ENCODE measurements at regions not wholly inside any gene's neighbourhood (a gene's known extent, or its start where the extent isn't known, plus 50 kb on each side); places are given as distances from the start of the nearest gene placed in this dataset.

DNA sequence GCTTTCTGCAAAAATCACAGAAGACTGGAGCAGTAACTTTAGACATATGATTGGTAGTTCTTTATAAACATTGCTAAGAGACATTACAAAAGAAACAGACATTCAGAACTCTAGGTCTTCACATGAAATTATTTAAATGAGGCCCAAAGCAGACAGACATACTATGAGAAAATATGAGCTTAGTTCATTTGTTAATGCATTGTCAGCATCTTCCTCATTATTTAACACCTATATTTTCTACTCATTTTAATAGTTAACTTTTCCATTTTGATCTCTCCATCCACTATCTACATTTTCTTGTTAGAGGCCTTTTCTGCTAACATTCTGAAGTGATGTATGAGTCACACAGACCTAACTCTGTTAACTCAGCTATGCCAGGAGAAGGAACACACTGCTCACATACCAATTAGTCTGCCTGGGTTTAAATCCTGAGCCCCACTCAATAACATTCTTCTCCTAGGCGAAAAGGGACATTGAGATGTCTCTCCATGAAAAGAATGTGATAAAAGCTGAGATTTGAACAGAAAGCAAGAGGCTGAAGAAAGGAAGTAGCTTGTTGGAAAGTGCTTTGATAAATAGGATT lies 400.3 kb upstream of the PKDCC start:
- no peak for DNase-seq (ENCODE audit: low read depth)
- TF ChIP-seq, protein P1, sequence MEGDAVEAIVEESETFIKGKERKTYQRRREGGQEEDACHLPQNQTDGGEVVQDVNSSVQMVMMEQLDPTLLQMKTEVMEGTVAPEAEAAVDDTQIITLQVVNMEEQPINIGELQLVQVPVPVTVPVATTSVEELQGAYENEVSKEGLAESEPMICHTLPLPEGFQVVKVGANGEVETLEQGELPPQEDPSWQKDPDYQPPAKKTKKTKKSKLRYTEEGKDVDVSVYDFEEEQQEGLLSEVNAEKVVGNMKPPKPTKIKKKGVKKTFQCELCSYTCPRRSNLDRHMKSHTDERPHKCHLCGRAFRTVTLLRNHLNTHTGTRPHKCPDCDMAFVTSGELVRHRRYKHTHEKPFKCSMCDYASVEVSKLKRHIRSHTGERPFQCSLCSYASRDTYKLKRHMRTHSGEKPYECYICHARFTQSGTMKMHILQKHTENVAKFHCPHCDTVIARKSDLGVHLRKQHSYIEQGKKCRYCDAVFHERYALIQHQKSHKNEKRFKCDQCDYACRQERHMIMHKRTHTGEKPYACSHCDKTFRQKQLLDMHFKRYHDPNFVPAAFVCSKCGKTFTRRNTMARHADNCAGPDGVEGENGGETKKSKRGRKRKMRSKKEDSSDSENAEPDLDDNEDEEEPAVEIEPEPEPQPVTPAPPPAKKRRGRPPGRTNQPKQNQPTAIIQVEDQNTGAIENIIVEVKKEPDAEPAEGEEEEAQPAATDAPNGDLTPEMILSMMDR (IDR thresholded peaks at IDR 0.05; ENCODE audit: insufficient read depth, low read depth, low read length): no peak

DNA sequence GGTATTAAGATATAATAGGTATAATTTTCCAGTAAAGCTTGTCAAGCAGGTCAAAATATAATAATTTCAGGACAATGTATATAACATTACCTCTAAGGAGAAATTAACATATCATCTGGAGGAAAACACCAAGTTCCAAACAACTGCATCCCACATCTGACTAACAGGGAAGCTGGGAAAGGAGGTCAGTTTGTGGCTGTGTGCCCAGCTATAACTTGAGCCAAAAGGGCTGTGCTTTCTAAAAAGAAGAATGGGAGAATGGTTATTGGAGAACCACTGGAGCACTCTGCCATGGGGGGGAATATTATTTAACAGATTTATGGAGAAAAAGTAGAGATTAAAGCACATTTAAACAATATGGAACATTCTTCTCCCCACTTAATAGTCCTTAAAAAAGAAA lies 390.6 kb upstream of the PKDCC start:
- no peak overlapping the region for H3K4me3 ChIP-seq (ENCODE audit: low read depth, low read length)
- no peak for DNase-seq (ENCODE audit: low read depth)
- TF ChIP-seq, protein P1 (IDR thresholded peaks at IDR 0.05; ENCODE audit: insufficient read depth, low read depth, low read length): no peak

More for the DNA sequence above, 400.3 kb upstream of the PKDCC start:
- H3K4me3 ChIP-seq (ENCODE audit: low read depth, low read length): no peak overlapping the region

DNA sequence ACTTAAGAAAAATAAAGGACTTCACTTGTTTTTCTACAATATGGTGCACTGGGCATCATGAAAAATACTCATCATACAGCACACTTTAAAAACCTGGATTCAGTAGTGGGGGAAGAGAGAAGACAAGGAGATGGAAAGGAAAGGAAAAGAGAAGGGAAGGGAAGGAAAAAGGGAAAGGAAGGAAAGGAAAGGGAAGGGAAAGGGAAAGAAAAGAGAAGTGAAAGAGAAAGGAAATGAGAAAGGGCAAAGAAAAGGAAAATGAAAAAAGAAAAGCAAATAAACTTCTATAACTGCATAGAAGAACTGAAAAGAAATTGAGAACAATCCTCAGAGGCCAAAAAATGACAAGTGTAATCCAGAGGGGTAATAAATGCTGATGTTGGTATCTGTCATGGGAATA lies 388.1 kb upstream of the PKDCC start:
- H3K4me3 ChIP-seq (ENCODE audit: low read depth, low read length): no peak overlapping the region
- DNase-seq (ENCODE audit: low read depth): no peak
- TF ChIP-seq, protein P1 (IDR thresholded peaks at IDR 0.05; ENCODE audit: insufficient read depth, low read depth, low read length): no peak

DNA sequence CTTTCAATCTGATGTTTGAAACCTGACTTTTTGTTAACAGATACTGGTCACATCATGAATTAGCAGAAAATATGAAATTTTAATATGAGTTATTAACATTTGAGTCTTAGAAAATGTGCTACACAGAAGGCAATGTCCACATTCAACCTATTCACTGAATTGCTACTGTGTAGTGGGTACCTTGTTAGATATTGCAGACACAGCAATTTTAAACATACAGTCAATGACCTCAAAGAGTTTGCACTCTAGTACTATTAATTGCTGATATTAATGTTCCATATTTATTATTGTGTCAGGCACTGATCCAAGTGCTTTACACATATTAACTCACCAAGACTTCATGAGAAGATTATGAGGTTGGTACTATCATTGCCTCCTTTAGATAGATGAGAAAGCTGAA lies 385.4 kb upstream of the PKDCC start:
- TF ChIP-seq, protein P1 (IDR thresholded peaks at IDR 0.05; ENCODE audit: insufficient read depth, low read depth, low read length): no peak
- DNase-seq (ENCODE audit: low read depth): no peak

DNA sequence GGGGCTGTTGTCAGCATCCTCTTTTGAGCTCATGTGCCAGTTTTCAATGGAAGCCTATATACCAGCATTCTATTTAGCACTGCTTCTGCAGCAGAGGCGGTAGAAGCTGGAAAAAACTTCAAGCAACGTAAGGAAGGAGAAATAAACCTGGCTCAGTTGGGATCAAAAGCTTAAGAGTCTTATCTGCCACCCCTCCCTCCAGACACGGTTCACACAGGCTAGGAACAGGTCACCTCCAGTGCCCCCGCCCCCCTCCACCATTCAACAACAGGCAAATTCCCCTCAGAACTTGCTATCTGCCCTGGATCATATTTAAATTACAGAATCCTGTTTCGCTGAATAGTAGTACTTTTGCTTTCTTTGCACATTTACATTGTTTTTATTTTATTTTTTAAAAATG lies 384.8 kb upstream of the PKDCC start:
- no peak for DNase-seq (ENCODE audit: low read depth)
- TF ChIP-seq, protein P1 (IDR thresholded peaks at IDR 0.05; ENCODE audit: insufficient read depth, low read depth, low read length): no peak
- H3K4me3 ChIP-seq (ENCODE audit: low read depth, low read length): no peak overlapping the region

More for the DNA sequence above, 385.4 kb upstream of the PKDCC start:
- H3K4me3 ChIP-seq (ENCODE audit: low read depth, low read length): no peak overlapping the region

DNA sequence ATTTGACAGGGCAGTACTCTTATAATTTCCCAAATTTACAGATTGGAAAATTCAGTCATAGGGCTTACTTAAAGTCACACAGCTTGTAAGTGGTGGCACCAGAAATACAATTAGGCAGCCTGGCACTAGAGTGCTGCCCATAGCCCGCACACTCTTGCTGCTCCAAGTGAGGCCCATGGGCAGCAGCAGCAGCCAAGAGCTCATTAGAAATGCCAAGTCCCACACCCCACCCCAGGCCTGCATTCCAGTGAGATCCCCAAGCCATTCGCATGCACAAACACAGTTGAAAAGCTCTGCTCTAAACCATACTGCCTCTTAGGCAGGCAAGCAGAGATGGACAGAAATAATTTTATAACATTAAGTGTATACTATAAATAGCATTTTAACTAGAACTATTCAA lies 379.3 kb upstream of the PKDCC start:
- DNase-seq (ENCODE audit: low read depth): no peak
- TF ChIP-seq, protein P1 (IDR thresholded peaks at IDR 0.05; ENCODE audit: insufficient read depth, low read depth, low read length): no peak
- H3K4me3 ChIP-seq (ENCODE audit: low read depth, low read length): no peak overlapping the region

DNA sequence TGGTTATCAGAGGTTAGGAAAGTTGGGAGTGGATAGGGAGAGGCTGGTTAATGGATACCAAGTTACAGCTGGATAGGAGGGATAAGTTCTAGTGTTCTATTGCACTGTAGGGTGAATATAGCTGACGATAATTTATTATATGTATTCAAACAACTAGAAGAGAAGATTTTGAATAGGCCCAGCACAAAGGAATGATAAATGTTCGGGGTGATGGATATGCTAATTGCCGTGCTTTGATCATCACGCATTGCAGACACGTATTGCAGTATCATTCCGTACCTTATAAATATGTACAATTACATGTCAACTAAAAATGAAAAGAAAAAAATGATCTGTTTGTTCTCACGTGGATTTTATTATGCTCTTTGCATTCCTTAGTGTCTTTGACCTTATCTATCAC lies 369.2 kb upstream of the PKDCC start:
- TF ChIP-seq, protein P1 (IDR thresholded peaks at IDR 0.05; ENCODE audit: insufficient read depth, low read depth, low read length): no peak
- no peak for DNase-seq (ENCODE audit: low read depth)
- H3K4me3 ChIP-seq (ENCODE audit: low read depth, low read length): no peak overlapping the region

Measured in fibroblast of villous mesenchyme (primary cell).